Body of pancreas (tissue), 4 donors: ENCODE measurements at regions not wholly inside any gene's neighbourhood (a gene's known extent, or its start where the extent isn't known, plus 50 kb on each side); places are given as distances from the start of the nearest gene placed in this dataset.

Experiments
- POLR2A ChIP-seq, 3 donors: fragments of 450-650 bp; IDR thresholded peaks; one replicate each; pipeline ENCODE4 v1.6.1; 2016; ENCODE audit warnings: antibody characterized with exemption in 3 of 3, mild to moderate bottlenecking in 2 of 3
- TF ChIP-seq, protein P1 (sequence below), 7 experiments: fragments of 450-650 bp in 4 of 7; fragments of 200-600 bp in 3 of 7; sonication (generic) in 3 of 7; IDR thresholded peaks; one replicate each; pipeline ENCODE4 v1.5.1; 2016 to 2019; ENCODE audit warnings: antibody characterized with exemption in 7 of 7

DNA sequence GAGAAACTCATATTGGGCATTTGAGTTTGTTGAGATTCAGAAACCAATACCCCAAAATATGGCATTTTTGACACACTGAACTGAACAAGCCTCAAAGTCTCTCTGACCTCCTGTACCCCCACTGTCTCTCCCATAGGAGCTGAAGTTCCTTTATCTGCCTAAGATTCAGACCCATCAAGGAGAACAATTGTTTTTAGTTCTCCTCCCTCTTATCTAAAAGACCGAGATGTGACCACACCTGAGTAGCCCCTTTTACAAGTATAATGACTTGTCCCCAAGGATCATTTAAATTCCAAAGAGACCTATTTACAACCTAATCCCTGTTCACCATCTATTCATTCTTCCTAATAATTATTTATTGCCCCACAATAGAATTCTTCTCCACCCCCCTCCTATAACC, 122.1 kb upstream of the PLAAT1 start:
- TF ChIP-seq, protein P1, sequence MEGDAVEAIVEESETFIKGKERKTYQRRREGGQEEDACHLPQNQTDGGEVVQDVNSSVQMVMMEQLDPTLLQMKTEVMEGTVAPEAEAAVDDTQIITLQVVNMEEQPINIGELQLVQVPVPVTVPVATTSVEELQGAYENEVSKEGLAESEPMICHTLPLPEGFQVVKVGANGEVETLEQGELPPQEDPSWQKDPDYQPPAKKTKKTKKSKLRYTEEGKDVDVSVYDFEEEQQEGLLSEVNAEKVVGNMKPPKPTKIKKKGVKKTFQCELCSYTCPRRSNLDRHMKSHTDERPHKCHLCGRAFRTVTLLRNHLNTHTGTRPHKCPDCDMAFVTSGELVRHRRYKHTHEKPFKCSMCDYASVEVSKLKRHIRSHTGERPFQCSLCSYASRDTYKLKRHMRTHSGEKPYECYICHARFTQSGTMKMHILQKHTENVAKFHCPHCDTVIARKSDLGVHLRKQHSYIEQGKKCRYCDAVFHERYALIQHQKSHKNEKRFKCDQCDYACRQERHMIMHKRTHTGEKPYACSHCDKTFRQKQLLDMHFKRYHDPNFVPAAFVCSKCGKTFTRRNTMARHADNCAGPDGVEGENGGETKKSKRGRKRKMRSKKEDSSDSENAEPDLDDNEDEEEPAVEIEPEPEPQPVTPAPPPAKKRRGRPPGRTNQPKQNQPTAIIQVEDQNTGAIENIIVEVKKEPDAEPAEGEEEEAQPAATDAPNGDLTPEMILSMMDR (IDR thresholded peaks at IDR 0.05): no peak
- TF ChIP-seq POLR2A (IDR thresholded peaks at IDR 0.05): no peak
